ENCODE measurements at regions not wholly inside any gene's neighbourhood (a gene's known extent, or its start where the extent isn't known, plus 50 kb on each side); places are given as distances from the start of the nearest gene placed in this dataset.

- no peak for DNase-seq
- Histone ChIP-seq H3K9me3 (replicated peaks; ENCODE audit: insufficient read depth, low read length) (no peaks in the 10 kb centered on the region), H3F3A (ENCODE audit: insufficient read depth, low read length) (no peaks in the 10 kb centered on the region), H3K4me1 (ENCODE audit: low read length) (no peaks in the 10 kb centered on the region), H3K27me3 (replicated peaks; ENCODE audit: insufficient read depth, low read length) (no peaks in the 10 kb centered on the region), H3K79me2 (ENCODE audit: low read length) (no peaks in the 10 kb centered on the region), H3K9me2 (replicated peaks; ENCODE audit: insufficient read depth, low read length) (no peaks in the 10 kb centered on the region), H3K9ac (ENCODE audit: low read length) (no peak overlapping the region), H3K27ac (ENCODE audit: low read length) (no peak overlapping the region), H3K36me3 (replicated peaks; ENCODE audit: insufficient read depth, low read length) (no peaks in the 10 kb centered on the region), H3K4me2 (ENCODE audit: low read depth, low read length) (no peak overlapping the region), H2AFZ (ENCODE audit: low read length) (no peak overlapping the region), H3K4me3 (ENCODE audit: low read length) (no peak overlapping the region), H4K20me1 (ENCODE audit: insufficient read depth, low read length) (no peaks in the 10 kb centered on the region)
- TF ChIP-seq EZH2 (optimal IDR thresholded peaks at IDR 0.05; ENCODE audit: low read depth, low read length) (no peak), CTCF (IDR thresholded peaks at IDR 0.05; ENCODE audit: low read length) (no peak), EZH2phosphoT487 (IDR thresholded peaks at IDR 0.05; ENCODE audit: low read length) (no peak)
Measured at GRCh38 chr1:106480629-106481028, 575.8 kb upstream of the PRMT6 start.

- DNase-seq, result no peak
- no peak overlapping the region for H3K9ac ChIP-seq (ENCODE audit: low read length)
- H3K4me2 ChIP-seq (ENCODE audit: low read depth, low read length), result no peak overlapping the region
- no peak overlapping the region for H3K4me3 ChIP-seq (ENCODE audit: low read length)
- no peaks in the 10 kb centered on the region for H3K36me3 ChIP-seq (replicated peaks; ENCODE audit: insufficient read depth, low read length)
- no peaks in the 10 kb centered on the region for H3F3A ChIP-seq (ENCODE audit: insufficient read depth, low read length)
- no peaks in the 10 kb centered on the region for H3K4me1 ChIP-seq (ENCODE audit: low read length)
- H3K9me2 ChIP-seq (replicated peaks; ENCODE audit: insufficient read depth, low read length), result no peaks in the 10 kb centered on the region
- H4K20me1 ChIP-seq (ENCODE audit: insufficient read depth, low read length), result no peaks in the 10 kb centered on the region
- H3K9me3 ChIP-seq (replicated peaks; ENCODE audit: insufficient read depth, low read length), result no peaks in the 10 kb centered on the region
- TF ChIP-seq EZH2 (optimal IDR thresholded peaks at IDR 0.05; ENCODE audit: low read depth, low read length) (no peak), CTCF (IDR thresholded peaks at IDR 0.05; ENCODE audit: low read length) (no peak), EZH2phosphoT487 (IDR thresholded peaks at IDR 0.05; ENCODE audit: low read length) (no peak)
- no peak overlapping the region for H2AFZ ChIP-seq (ENCODE audit: low read length)
- H3K27me3 ChIP-seq (replicated peaks; ENCODE audit: insufficient read depth, low read length), result no peaks in the 10 kb centered on the region
- H3K79me2 ChIP-seq (ENCODE audit: low read length), result no peaks in the 10 kb centered on the region
- no peak overlapping the region for H3K27ac ChIP-seq (ENCODE audit: low read length)
Measured at GRCh38 chr1:106492880-106493279, 563.6 kb upstream of the PRMT6 start.

- Histone ChIP-seq H3K9me2 (replicated peaks; ENCODE audit: insufficient read depth, low read length) (no peaks in the 10 kb centered on the region), H3K4me3 (ENCODE audit: low read length) (no peak overlapping the region), H3K9ac (ENCODE audit: low read length) (no peak overlapping the region), H3K9me3 (replicated peaks; ENCODE audit: insufficient read depth, low read length) (no peaks in the 10 kb centered on the region), H3K4me1 (ENCODE audit: low read length) (no peaks in the 10 kb centered on the region), H3K27me3 (replicated peaks; ENCODE audit: insufficient read depth, low read length) (no peaks in the 10 kb centered on the region), H3K27ac (ENCODE audit: low read length) (no peak overlapping the region), H3K79me2 (ENCODE audit: low read length) (no peaks in the 10 kb centered on the region), H2AFZ (ENCODE audit: low read length) (no peak overlapping the region), H4K20me1 (ENCODE audit: insufficient read depth, low read length) (no peaks in the 10 kb centered on the region), H3F3A (ENCODE audit: insufficient read depth, low read length) (no peaks in the 10 kb centered on the region), H3K36me3 (replicated peaks; ENCODE audit: insufficient read depth, low read length) (no peaks in the 10 kb centered on the region), H3K4me2 (ENCODE audit: low read depth, low read length) (no peak overlapping the region)
- DNase-seq, result no peak
- TF ChIP-seq EZH2 (optimal IDR thresholded peaks at IDR 0.05; ENCODE audit: low read depth, low read length), result no peak
- TF ChIP-seq EZH2phosphoT487 (IDR thresholded peaks at IDR 0.05; ENCODE audit: low read length), result no peak
Measured at GRCh38 chr1:106494646-106495045, 561.8 kb upstream of the PRMT6 start.

- H3K4me2 ChIP-seq (ENCODE audit: low read depth, low read length), result no peak overlapping the region
- no peaks in the 10 kb centered on the region for H3K27me3 ChIP-seq (replicated peaks; ENCODE audit: insufficient read depth, low read length)
- H3K9me3 ChIP-seq (replicated peaks; ENCODE audit: insufficient read depth, low read length), result no peaks in the 10 kb centered on the region
- H4K20me1 ChIP-seq (ENCODE audit: insufficient read depth, low read length), result no peaks in the 10 kb centered on the region
- no peaks in the 10 kb centered on the region for H3K36me3 ChIP-seq (replicated peaks; ENCODE audit: insufficient read depth, low read length)
- no peak for DNase-seq
- TF ChIP-seq EZH2phosphoT487 (IDR thresholded peaks at IDR 0.05; ENCODE audit: low read length) (no peak), CTCF (IDR thresholded peaks at IDR 0.05; ENCODE audit: low read length) (no peak), EZH2 (optimal IDR thresholded peaks at IDR 0.05; ENCODE audit: low read depth, low read length) (no peak)
- H3K27ac ChIP-seq (ENCODE audit: low read length), result no peak overlapping the region
- no peak overlapping the region for H2AFZ ChIP-seq (ENCODE audit: low read length)
- no peaks in the 10 kb centered on the region for H3K4me1 ChIP-seq (ENCODE audit: low read length)
- H3K79me2 ChIP-seq (ENCODE audit: low read length), result no peaks in the 10 kb centered on the region
- H3K9me2 ChIP-seq (replicated peaks; ENCODE audit: insufficient read depth, low read length), result no peaks in the 10 kb centered on the region
- no peak overlapping the region for H3K9ac ChIP-seq (ENCODE audit: low read length)
- no peaks in the 10 kb centered on the region for H3F3A ChIP-seq (ENCODE audit: insufficient read depth, low read length)
- H3K4me3 ChIP-seq (ENCODE audit: low read length), result no peak overlapping the region
Measured at GRCh38 chr1:106498238-106498637, 558.2 kb upstream of the PRMT6 start.

Measured in MM.1S (cell line).